HepG2 (cell line): ENCODE measurements at regions not wholly inside any gene's neighbourhood (a gene's known extent, or its start where the extent isn't known, plus 50 kb on each side); places are given as distances from the start of the nearest gene placed in this dataset.
A peak's percentile ranks its signal among the peaks of the same experiment; 100 is the strongest.

ENCODE experiments used
- AKNA ChIP-seq: sonication (generic); formaldehyde crosslinking; IDR thresholded peaks from 2 replicates; pipeline ENCODE4 v1.4.0; 2020; ENCODE audit warnings: missing genetic modification reagents, borderline replicate concordance
- CAMTA2 ChIP-seq: sonication (generic); formaldehyde crosslinking; IDR thresholded peaks from 2 replicates; pipeline ENCODE4 v1.4.0; 2020; ENCODE audit warnings: mild to moderate bottlenecking, missing genetic modification reagents, borderline replicate concordance
- CENPBD1 ChIP-seq: sonication (generic); formaldehyde crosslinking; IDR thresholded peaks from 2 replicates; pipeline ENCODE4 v1.8.0; 2022; ENCODE audit warnings: missing genetic modification reagents, low read depth, mild to moderate bottlenecking, borderline replicate concordance
- FOXM1 ChIP-seq: sonication (generic); formaldehyde crosslinking; IDR thresholded peaks from 2 replicates; pipeline ENCODE4 v1.5.0; 2020; ENCODE audit warnings: missing genetic modification reagents
- HOXA5 ChIP-seq: sonication (generic); formaldehyde crosslinking; IDR thresholded peaks from 2 replicates; pipeline ENCODE4 v1.4.0; 2020; ENCODE audit warnings: missing genetic modification reagents
- ISL2 ChIP-seq: sonication (generic); formaldehyde crosslinking; IDR thresholded peaks from 2 replicates; pipeline ENCODE4 v1.5.0; 2020; ENCODE audit warnings: missing genetic modification reagents
- KDM3A ChIP-seq: IDR thresholded peaks from 2 replicates; pipeline ENCODE4 v1.6.1; 2018; ENCODE audit warnings: low read depth, missing compliant biosample characterization
- KLF15 ChIP-seq: sonication (generic); formaldehyde crosslinking; IDR thresholded peaks from 2 replicates; pipeline ENCODE4 v1.8.1; 2023; ENCODE audit warnings: borderline replicate concordance, mild to moderate bottlenecking, inconsistent platforms, missing genetic modification reagents, mixed read lengths
- PHB2 ChIP-seq: fragments of 450-650 bp; IDR thresholded peaks from 2 replicates; pipeline ENCODE4 v1.6.1; 2018; ENCODE audit not compliant: partially characterized antibody
- POGZ ChIP-seq: sonication (generic); formaldehyde crosslinking; IDR thresholded peaks from 2 replicates; pipeline ENCODE4 v1.4.0; 2020; ENCODE audit warnings: mild to moderate bottlenecking, missing genetic modification reagents
- SMAD1 ChIP-seq: sonication (generic); formaldehyde crosslinking; IDR thresholded peaks from 2 replicates; pipeline ENCODE4 v1.4.0; 2020; ENCODE audit warnings: missing genetic modification reagents, low read depth, mild to moderate bottlenecking, borderline replicate concordance
- SP5 ChIP-seq: IDR thresholded peaks from 2 replicates; pipeline ENCODE4 v1.6.1; 2016; ENCODE audit warnings: low read depth, borderline replicate concordance
- TFE3 ChIP-seq: IDR thresholded peaks from 2 replicates; pipeline ENCODE4 v1.6.1; 2016
- ZBTB20 ChIP-seq: sonication (generic); formaldehyde crosslinking; IDR thresholded peaks from 2 replicates; pipeline ENCODE4 v1.8.1; 2023; ENCODE audit warnings: missing genetic modification reagents, low read depth, mild to moderate bottlenecking, borderline replicate concordance
- ZNF10 ChIP-seq: sonication (generic); formaldehyde crosslinking; IDR thresholded peaks from 2 replicates; pipeline ENCODE4 v1.4.0; 2020; ENCODE audit warnings: mild to moderate bottlenecking, low read depth, missing genetic modification reagents, borderline replicate concordance
- ZNF12 ChIP-seq: sonication (generic); formaldehyde crosslinking; IDR thresholded peaks from 2 replicates; pipeline ENCODE4 v1.5.0; 2020; ENCODE audit warnings: missing genetic modification reagents
- ZNF552 ChIP-seq: sonication (generic); formaldehyde crosslinking; IDR thresholded peaks from 2 replicates; pipeline ENCODE4 v1.9.0; 2022; ENCODE audit warnings: missing genetic modification reagents, mild to moderate bottlenecking, borderline replicate concordance
- TF ChIP-seq, protein P1 (sequence below): sonication (generic); formaldehyde crosslinking; IDR thresholded peaks from 2 replicates; pipeline ENCODE4 v1.5.1; 2020; ENCODE audit warnings: missing genetic modification reagents, mild to moderate bottlenecking, borderline replicate concordance
- TF ChIP-seq, protein P2 (sequence below): sonication (generic); formaldehyde crosslinking; conservative IDR thresholded peaks from 2 replicates; pipeline ENCODE4 v1.8.0; 2022; ENCODE audit warnings: mild to moderate bottlenecking, moderate library complexity, missing genetic modification reagents
- TF ChIP-seq, protein P3 (sequence below): IDR thresholded peaks from 2 replicates; pipeline ENCODE4 v1.6.1; 2012; ENCODE audit warnings: inconsistent platforms

GRCh38 chr13:50187352-50188029 lies 172.2 kb downstream of the KCNRG start (continued):
- no peak for TF ChIP-seq AKNA (CRISPR knock-in tag)
- TF ChIP-seq SMAD1 (CRISPR knock-in tag), result no peak
- peak; percentile 45; the same call in 1 of the 2 replicates for TF ChIP-seq SP5 (CRISPR knock-in tag)
- TF ChIP-seq ZNF10 (CRISPR knock-in tag), result no peak
- peak; percentile 35; the same call in 1 of the 2 replicates for TF ChIP-seq KDM3A (CRISPR knock-in tag)
- no peak for TF ChIP-seq KLF15 (CRISPR knock-in tag)
- no peak for TF ChIP-seq FOXM1 (CRISPR knock-in tag)
- TF ChIP-seq CAMTA2 (CRISPR knock-in tag), result no peak
- TF ChIP-seq, protein P1, sequence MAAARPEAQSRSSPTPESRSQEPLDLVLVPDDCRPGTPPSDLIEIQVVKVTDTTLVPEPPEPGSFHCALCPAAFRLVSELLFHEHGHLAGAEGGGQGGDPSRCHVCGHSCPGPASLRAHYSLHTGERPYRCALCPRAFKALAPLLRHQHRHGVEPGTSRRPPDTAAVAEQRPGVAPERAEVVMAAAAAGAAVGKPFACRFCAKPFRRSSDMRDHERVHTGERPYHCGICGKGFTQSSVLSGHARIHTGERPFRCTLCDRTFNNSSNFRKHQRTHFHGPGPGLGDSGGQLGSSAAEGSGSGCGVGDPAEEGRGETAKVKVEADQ (CRISPR knock-in tag), result no peak
- TF ChIP-seq PHB2, result no peak
- TF ChIP-seq ISL2 (CRISPR knock-in tag), result peak; percentile 90
- no peak for TF ChIP-seq ZNF552
- peak; percentile 53; the same call in 1 of the 2 replicates for TF ChIP-seq ZNF12
- peak; percentile 61; the same call in 1 of the 2 replicates for TF ChIP-seq POGZ
- 0 out of 2 replicates have a peak, but pooled peaks have one; percentile 43 for TF ChIP-seq TFE3 (CRISPR knock-in tag)
- TF ChIP-seq ZBTB20 (CRISPR knock-in tag), result peak; percentile 62; the same call in 1 of the 2 replicates
- TF ChIP-seq CENPBD1, result no peak
- TF ChIP-seq, protein P2, sequence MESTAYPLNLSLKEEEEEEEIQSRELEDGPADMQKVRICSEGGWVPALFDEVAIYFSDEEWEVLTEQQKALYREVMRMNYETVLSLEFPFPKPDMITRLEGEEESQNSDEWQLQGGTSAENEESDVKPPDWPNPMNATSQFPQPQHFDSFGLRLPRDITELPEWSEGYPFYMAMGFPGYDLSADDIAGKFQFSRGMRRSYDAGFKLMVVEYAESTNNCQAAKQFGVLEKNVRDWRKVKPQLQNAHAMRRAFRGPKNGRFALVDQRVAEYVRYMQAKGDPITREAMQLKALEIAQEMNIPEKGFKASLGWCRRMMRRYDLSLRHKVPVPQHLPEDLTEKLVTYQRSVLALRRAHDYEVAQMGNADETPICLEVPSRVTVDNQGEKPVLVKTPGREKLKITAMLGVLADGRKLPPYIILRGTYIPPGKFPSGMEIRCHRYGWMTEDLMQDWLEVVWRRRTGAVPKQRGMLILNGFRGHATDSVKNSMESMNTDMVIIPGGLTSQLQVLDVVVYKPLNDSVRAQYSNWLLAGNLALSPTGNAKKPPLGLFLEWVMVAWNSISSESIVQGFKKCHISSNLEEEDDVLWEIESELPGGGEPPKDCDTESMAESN (CRISPR knock-in tag), result no peak
- TF ChIP-seq HOXA5 (CRISPR knock-in tag), result no peak
- TF ChIP-seq, protein P3, sequence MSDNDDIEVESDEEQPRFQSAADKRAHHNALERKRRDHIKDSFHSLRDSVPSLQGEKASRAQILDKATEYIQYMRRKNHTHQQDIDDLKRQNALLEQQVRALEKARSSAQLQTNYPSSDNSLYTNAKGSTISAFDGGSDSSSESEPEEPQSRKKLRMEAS, result peak; percentile 31; the same call in 1 of the 2 replicates
